ENCODE measurements at regions not wholly inside any gene's neighbourhood (a gene's known extent, or its start where the extent isn't known, plus 50 kb on each side); places are given as distances from the start of the nearest gene placed in this dataset.

- intact Hi-C loops (cut with micrococcal nuclease): no loop called here
These were observed 62.9 kb downstream of the ADAMTS1 start for GRCh38 chr21:26782331-26782730.

GRCh38 chr21:26781331-26781730, 63.9 kb downstream of the ADAMTS1 start:
- POLR2A ChIA-PET (ENCODE audit: unreplicated experiment): no interaction called here
- no peak for ATAC-seq

More at GRCh38 chr21:26782331-26782730, 62.9 kb downstream of the ADAMTS1 start:
- ATAC-seq: no peak
- BruUV-seq (replicated peaks): no TSS peak
- no peaks in the 10 kb centered on the region for H3K79me2 ChIP-seq (ENCODE audit: low read length)
- no peak overlapping the region for H3K27ac ChIP-seq (ENCODE audit: low read length)
- H3K9ac ChIP-seq (ENCODE audit: low read length): no peak overlapping the region
- no peaks in the 10 kb centered on the region for H3K9me3 ChIP-seq (ENCODE audit: low read length)
- no peak overlapping the region for H3K4me3 ChIP-seq (ENCODE audit: low read length)
- H4K20me1 ChIP-seq (ENCODE audit: low read length): no peaks in the 10 kb centered on the region
- no peaks in the 10 kb centered on the region for H3K9me2 ChIP-seq (replicated peaks; ENCODE audit: low read length)
- TF ChIP-seq EZH2phosphoT487 (IDR thresholded peaks at IDR 0.05; ENCODE audit: borderline replicate concordance, low read length) (no peak), CTCF (conservative IDR thresholded peaks at IDR 0.05; ENCODE audit: low read depth, low read length) (no peak), EZH2 (IDR thresholded peaks at IDR 0.05; ENCODE audit: low read length, unreplicated experiment) (no peak)
- ChIA-PET CTCF (no interaction called here), POLR2A (ENCODE audit: unreplicated experiment) (no interaction called here)
- H3K36me3 ChIP-seq (ENCODE audit: low read depth, low read length): no peaks in the 10 kb centered on the region
- no peak for DNase-seq
- no peak overlapping the region for H2AFZ ChIP-seq (ENCODE audit: low read length)
- H3F3A ChIP-seq (ENCODE audit: low read length, unreplicated experiment): no peaks in the 10 kb centered on the region
- H3K4me1 ChIP-seq (ENCODE audit: insufficient read depth, low read length): no peaks in the 10 kb centered on the region
- H3K4me2 ChIP-seq (ENCODE audit: low read length): no peak overlapping the region
- H3K27me3 ChIP-seq (ENCODE audit: low read length): no peaks in the 10 kb centered on the region

More at GRCh38 chr21:26781331-26781730, 63.9 kb downstream of the ADAMTS1 start:
- H3K4me2 ChIP-seq (ENCODE audit: low read length): no peak overlapping the region
- H4K20me1 ChIP-seq (ENCODE audit: low read length): no peaks in the 10 kb centered on the region
- intact Hi-C loops (cut with micrococcal nuclease): no loop called here
- H3K79me2 ChIP-seq (ENCODE audit: low read length): no peaks in the 10 kb centered on the region
- CTCF ChIA-PET: no interaction called here
- no peaks in the 10 kb centered on the region for H3K4me1 ChIP-seq (ENCODE audit: insufficient read depth, low read length)
- H3K9me2 ChIP-seq (replicated peaks; ENCODE audit: low read length): 0 out of 2 replicates have a peak, but pooled peaks cover 4% of the 10 kb centered on the region
- no peaks in the 10 kb centered on the region for H3F3A ChIP-seq (ENCODE audit: low read length, unreplicated experiment)
- no peaks in the 10 kb centered on the region for H3K9me3 ChIP-seq (ENCODE audit: low read length)
- H3K27me3 ChIP-seq (ENCODE audit: low read length): no peaks in the 10 kb centered on the region
- no peaks in the 10 kb centered on the region for H3K36me3 ChIP-seq (ENCODE audit: low read depth, low read length)
- TF ChIP-seq EZH2 (IDR thresholded peaks at IDR 0.05; ENCODE audit: low read length, unreplicated experiment): no peak
- no peak for TF ChIP-seq EZH2phosphoT487 (IDR thresholded peaks at IDR 0.05; ENCODE audit: borderline replicate concordance, low read length)
- TF ChIP-seq CTCF (conservative IDR thresholded peaks at IDR 0.05; ENCODE audit: low read depth, low read length): no peak
- no TSS peak for BruUV-seq (replicated peaks)
- DNase-seq: no peak
- H3K4me3 ChIP-seq (ENCODE audit: low read length): no peak overlapping the region
- H2AFZ ChIP-seq (ENCODE audit: low read length): no peak overlapping the region
- H3K27ac ChIP-seq (ENCODE audit: low read length): no peak overlapping the region
- no peak overlapping the region for H3K9ac ChIP-seq (ENCODE audit: low read length)

All from PC-3 (cell line).